Astrocyte of the cerebellum (primary cell): ENCODE measurements at regions not wholly inside any gene's neighbourhood (a gene's known extent, or its start where the extent isn't known, plus 50 kb on each side); places are given as distances from the start of the nearest gene placed in this dataset.

Experiments used
- DNase-seq: peaks from one replicate; pipeline ENCODE4 v3.0.0-alpha.2; 2011; ENCODE audit warnings: low read depth
- H3K4me3 ChIP-seq: 2 replicates; pipeline ENCODE4 v1.5.1; 2011; ENCODE audit warnings: mild to moderate bottlenecking, low read depth, low read length, moderate library complexity
- in situ Hi-C: cut with HindIII; loops from 2 replicates; pipeline ENCODE4 v1.10.0; 2017; ENCODE audit warnings: low sequenced_read_pairs
- TF ChIP-seq, protein P1 (sequence below): IDR thresholded peaks from 2 replicates; pipeline ENCODE4 v1.5.1; 2012; ENCODE audit warnings: low read length, low read depth, moderate library complexity, mild to moderate bottlenecking; ENCODE audit errors: missing control alignments

DNA sequence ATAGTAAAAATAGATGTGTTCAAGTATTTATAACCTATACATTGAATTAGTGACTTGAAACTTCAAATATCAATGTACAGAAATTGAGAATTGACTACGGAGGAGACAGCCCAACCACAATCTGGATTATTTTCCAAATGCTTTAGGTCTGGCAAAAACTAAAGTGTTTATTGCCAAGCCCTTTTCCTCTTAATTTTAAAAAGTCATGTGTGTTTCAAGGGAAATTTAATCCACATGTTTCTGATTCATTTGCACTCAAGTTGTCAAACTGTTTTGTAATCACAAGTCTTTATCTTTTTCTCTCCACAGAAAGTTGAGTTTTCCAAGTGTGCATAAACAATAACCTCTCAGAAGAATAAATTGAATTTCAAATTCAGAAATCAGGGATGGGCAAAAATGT is 350.8 kb upstream of the RSPO3 start:
- no peak overlapping the region for H3K4me3 ChIP-seq
- no peak for DNase-seq
- in situ Hi-C loops = loop anchor here (10.0 kb wide), 1 partner anchor 57 kb away; no protein-coding TSS in a partner anchor
- TF ChIP-seq, protein P1, sequence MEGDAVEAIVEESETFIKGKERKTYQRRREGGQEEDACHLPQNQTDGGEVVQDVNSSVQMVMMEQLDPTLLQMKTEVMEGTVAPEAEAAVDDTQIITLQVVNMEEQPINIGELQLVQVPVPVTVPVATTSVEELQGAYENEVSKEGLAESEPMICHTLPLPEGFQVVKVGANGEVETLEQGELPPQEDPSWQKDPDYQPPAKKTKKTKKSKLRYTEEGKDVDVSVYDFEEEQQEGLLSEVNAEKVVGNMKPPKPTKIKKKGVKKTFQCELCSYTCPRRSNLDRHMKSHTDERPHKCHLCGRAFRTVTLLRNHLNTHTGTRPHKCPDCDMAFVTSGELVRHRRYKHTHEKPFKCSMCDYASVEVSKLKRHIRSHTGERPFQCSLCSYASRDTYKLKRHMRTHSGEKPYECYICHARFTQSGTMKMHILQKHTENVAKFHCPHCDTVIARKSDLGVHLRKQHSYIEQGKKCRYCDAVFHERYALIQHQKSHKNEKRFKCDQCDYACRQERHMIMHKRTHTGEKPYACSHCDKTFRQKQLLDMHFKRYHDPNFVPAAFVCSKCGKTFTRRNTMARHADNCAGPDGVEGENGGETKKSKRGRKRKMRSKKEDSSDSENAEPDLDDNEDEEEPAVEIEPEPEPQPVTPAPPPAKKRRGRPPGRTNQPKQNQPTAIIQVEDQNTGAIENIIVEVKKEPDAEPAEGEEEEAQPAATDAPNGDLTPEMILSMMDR = no peak

DNA sequence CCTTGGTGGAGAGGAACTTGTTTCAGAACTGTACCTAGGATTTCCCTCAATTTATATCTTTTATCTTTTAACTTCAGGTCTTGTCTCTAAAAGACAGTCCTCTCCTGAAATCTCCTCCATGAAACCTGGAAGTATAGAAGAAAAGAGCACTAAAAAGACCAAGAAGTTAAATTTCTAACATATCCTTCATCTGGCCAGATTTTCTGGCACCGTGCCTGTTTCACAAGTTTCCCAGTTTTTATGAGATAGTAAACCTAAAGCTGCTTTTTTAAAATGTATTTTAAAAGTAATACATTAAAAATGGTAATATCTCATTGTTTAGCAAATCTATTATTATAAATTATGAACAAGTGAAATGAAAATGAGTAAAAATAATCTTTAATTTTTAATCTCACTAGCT is 348.3 kb upstream of the RSPO3 start:
- H3K4me3 ChIP-seq = no peak overlapping the region
- no peak for DNase-seq
- TF ChIP-seq, protein P1 = no peak
- in situ Hi-C loops = no loop called here

DNA sequence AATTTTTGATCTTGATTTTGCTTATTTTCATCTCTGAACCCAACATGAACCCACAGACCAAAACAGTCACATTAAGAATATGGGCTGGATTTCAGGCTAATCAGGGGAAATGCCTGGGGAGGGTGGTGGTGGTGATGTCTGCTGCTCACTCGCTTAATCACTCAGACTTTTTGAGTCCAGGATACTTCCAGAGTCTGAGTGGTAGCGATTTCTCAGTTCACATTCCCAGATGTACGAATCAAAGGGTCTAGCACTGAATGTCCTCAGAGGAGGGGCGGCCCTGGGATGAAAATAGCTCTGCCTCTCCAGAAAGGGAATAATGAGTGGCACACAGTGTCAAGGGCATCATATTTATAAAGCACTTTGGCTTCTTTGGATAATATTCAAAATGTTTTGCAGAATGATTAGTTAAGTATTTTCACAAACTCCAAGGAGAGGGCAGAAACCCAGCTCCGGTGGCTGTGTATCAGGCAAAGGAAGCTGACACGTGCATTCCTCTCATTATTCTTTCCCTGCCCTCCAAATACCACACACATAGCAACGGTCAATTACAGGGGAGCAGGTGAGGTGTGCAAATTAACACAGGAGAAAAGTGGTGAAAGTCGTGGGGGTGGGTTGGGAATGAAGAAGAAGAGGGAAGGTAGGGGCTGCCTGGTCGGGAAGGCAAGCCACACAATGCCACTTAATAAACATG is 345.2 kb upstream of the RSPO3 start:
- DNase-seq = no peak
- in situ Hi-C loops = no loop called here
- H3K4me3 ChIP-seq = no peak overlapping the region
- TF ChIP-seq, protein P1 = no peak

DNA sequence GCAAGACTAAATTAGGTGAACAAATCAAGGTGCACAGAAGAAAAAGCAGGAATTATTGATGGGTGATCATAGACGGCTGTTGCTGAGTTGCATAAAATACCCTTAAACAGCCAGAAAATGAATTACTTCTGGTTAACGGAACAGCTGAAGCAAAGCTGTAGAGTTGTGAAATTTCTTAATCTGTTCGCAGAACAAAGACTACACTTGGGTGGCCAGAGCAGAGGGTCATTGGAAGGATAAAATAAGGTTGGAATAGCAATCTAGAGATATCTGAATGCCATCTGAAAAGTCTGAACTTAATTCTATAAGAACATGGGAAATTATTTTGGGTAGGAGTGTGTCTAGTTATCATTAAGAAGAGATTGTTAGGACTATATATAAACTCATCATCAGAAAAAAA is 339.1 kb upstream of the RSPO3 start:
- DNase-seq = no peak
- TF ChIP-seq, protein P1 = no peak
- in situ Hi-C loops = no loop called here
- no peak overlapping the region for H3K4me3 ChIP-seq

DNA sequence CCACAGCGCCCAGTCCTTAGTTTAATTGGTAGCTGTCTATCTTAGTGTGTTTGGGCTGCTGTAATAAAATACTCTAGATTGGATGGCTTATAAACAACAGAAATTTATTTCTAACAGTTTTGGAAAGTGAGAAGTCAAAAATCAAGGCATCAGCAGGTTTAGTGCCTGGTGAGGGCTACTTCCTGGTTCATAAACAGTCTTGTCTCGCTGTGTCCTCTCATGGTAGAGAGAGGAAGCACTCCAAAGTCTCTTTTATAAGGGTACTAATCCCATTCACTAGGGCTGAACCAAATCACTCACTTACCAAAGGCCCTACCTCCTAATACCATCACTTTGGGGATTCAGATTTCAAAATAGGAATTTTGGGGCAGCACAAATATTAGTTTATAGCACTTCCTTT is 336.9 kb upstream of the RSPO3 start:
- no peak overlapping the region for H3K4me3 ChIP-seq
- TF ChIP-seq, protein P1 = no peak
- in situ Hi-C loops = no loop called here
- no peak for DNase-seq

DNA sequence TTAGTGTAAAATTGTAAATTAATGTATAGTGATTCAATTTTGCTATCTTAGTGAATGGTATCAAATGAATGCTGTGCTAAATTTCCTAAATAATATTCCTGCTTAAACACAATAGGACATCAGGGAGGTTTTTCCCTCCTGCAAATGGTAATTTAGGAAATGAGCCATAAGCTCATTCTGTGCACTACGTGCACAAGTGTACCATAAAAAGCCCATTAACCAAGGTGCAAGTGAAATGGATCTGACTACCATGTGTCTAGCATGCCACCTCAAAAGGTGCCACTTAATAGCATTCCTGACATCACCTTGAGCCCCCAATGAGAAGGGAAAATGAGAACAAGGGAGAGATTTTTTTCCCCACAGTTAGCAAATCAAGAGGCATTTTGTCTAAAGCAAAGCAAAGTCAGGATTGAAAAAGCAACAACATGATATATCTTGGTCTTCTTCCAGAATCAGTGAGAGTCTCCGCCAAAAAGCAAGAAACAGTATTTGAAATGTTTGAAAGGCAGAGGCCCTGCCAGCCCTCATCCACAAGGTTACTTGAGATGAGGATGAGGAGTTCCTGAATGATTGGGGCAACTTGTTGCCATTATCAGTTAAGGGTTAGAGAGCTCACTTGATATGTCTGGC is 334.2 kb upstream of the RSPO3 start:
- no peak for DNase-seq
- TF ChIP-seq, protein P1 = no peak

More for the DNA sequence above, 334.2 kb upstream of the RSPO3 start:
- in situ Hi-C loops = no loop called here
- no peak overlapping the region for H3K4me3 ChIP-seq
